ENCODE measurements at regions not wholly inside any gene's neighbourhood (a gene's known extent, or its start where the extent isn't known, plus 50 kb on each side); places are given as distances from the start of the nearest gene placed in this dataset.
"Not testable (repeated sequence)": the region's sequence is repeated elsewhere in the genome, so short reads cannot be mapped to it uniquely, and the experiment has no call there.

GRCh38 chr10:61040399-61041016 lies 96.5 kb upstream of the RHOBTB1 start:
- no peak overlapping the region for H3K27ac ChIP-seq (ENCODE audit: low read depth, low read length)
- no peaks in the 10 kb centered on the region for H3K4me1 ChIP-seq (ENCODE audit: insufficient read depth, low read length)

GRCh38 chr10:61039868-61040267 lies 95.9 kb upstream of the RHOBTB1 start:
- Histone ChIP-seq H3K4me1 (ENCODE audit: insufficient read depth, low read length) (no peaks in the 10 kb centered on the region), H3K4me3 (ENCODE audit: insufficient read depth, low read length) (no peak overlapping the region), H3K79me2 (ENCODE audit: insufficient read depth, low read length) (no peaks in the 10 kb centered on the region), H3K4me2 (ENCODE audit: insufficient read depth, low read length) (no peak overlapping the region), H3K27me3 (ENCODE audit: insufficient read depth, low read length) (no peaks in the 10 kb centered on the region), H4K20me1 (ENCODE audit: insufficient read depth, low read length) (no peaks in the 10 kb centered on the region), H3K27ac (ENCODE audit: low read depth, low read length) (no peak overlapping the region), H2AFZ (ENCODE audit: low read length) (no peak overlapping the region), H3K36me3 (ENCODE audit: insufficient read depth, low read length) (no peaks in the 10 kb centered on the region), H3K9me3 (ENCODE audit: low read depth, low read length) (no peaks in the 10 kb centered on the region)
- TF ChIP-seq CTCF (IDR thresholded peaks at IDR 0.05; ENCODE audit: extremely low read depth, low read depth, low read length) = no peak
- DNase-seq (ENCODE audit: insufficient read length, low spot score, missing footprints) = no peak

More at GRCh38 chr10:61040399-61041016, 96.5 kb upstream of the RHOBTB1 start:
- H3K4me3 ChIP-seq (ENCODE audit: insufficient read depth, low read length) = no peak overlapping the region
- H3K79me2 ChIP-seq (ENCODE audit: insufficient read depth, low read length) = no peaks in the 10 kb centered on the region
- DNase-seq (ENCODE audit: insufficient read length, low spot score, missing footprints) = no peak
- H3K27me3 ChIP-seq (ENCODE audit: insufficient read depth, low read length) = no peaks in the 10 kb centered on the region
- no peak overlapping the region for H2AFZ ChIP-seq (ENCODE audit: low read length)
- no peaks in the 10 kb centered on the region for H3K9me3 ChIP-seq (ENCODE audit: low read depth, low read length)
- H3K36me3 ChIP-seq (ENCODE audit: insufficient read depth, low read length) = no peaks in the 10 kb centered on the region
- H4K20me1 ChIP-seq (ENCODE audit: insufficient read depth, low read length) = no peaks in the 10 kb centered on the region
- no peak for TF ChIP-seq CTCF (IDR thresholded peaks at IDR 0.05; ENCODE audit: extremely low read depth, low read depth, low read length)
- no peak overlapping the region for H3K4me2 ChIP-seq (ENCODE audit: insufficient read depth, low read length)

GRCh38 chr10:61037261-61037830 lies 93.4 kb upstream of the RHOBTB1 start:
- H3K27ac ChIP-seq (ENCODE audit: low read depth, low read length); H2AFZ ChIP-seq (ENCODE audit: low read length); DNase-seq (ENCODE audit: insufficient read length, low spot score, missing footprints); H3K79me2 ChIP-seq (ENCODE audit: insufficient read depth, low read length); H3K4me3 ChIP-seq (ENCODE audit: insufficient read depth, low read length); H3K27me3 ChIP-seq (ENCODE audit: insufficient read depth, low read length); H3K4me2 ChIP-seq (ENCODE audit: insufficient read depth, low read length); H4K20me1 ChIP-seq (ENCODE audit: insufficient read depth, low read length); H3K9me3 ChIP-seq (ENCODE audit: low read depth, low read length); H3K4me1 ChIP-seq (ENCODE audit: insufficient read depth, low read length); H3K36me3 ChIP-seq (ENCODE audit: insufficient read depth, low read length): not testable (repeated sequence)

GRCh38 chr10:61036148-61036547 lies 92.2 kb upstream of the RHOBTB1 start:
- H3K36me3 ChIP-seq (ENCODE audit: insufficient read depth, low read length); H4K20me1 ChIP-seq (ENCODE audit: insufficient read depth, low read length); H3K4me2 ChIP-seq (ENCODE audit: insufficient read depth, low read length); H2AFZ ChIP-seq (ENCODE audit: low read length); H3K4me3 ChIP-seq (ENCODE audit: insufficient read depth, low read length); H3K9me3 ChIP-seq (ENCODE audit: low read depth, low read length); DNase-seq (ENCODE audit: insufficient read length, low spot score, missing footprints); H3K79me2 ChIP-seq (ENCODE audit: insufficient read depth, low read length); H3K4me1 ChIP-seq (ENCODE audit: insufficient read depth, low read length); H3K27ac ChIP-seq (ENCODE audit: low read depth, low read length); H3K27me3 ChIP-seq (ENCODE audit: insufficient read depth, low read length): not testable (repeated sequence)

- Histone ChIP-seq H3K79me2 (ENCODE audit: insufficient read depth, low read length) (no peaks in the 10 kb centered on the region), H3K36me3 (ENCODE audit: insufficient read depth, low read length) (no peaks in the 10 kb centered on the region), H4K20me1 (ENCODE audit: insufficient read depth, low read length) (no peaks in the 10 kb centered on the region), H3K27me3 (ENCODE audit: insufficient read depth, low read length) (no peaks in the 10 kb centered on the region), H3K27ac (ENCODE audit: low read depth, low read length) (no peak overlapping the region), H3K4me2 (ENCODE audit: insufficient read depth, low read length) (no peak overlapping the region), H3K4me1 (ENCODE audit: insufficient read depth, low read length) (peaks cover 6% of the 10 kb centered on the region), H3K4me3 (ENCODE audit: insufficient read depth, low read length) (no peak overlapping the region), H2AFZ (ENCODE audit: low read length) (no peak overlapping the region), H3K9me3 (ENCODE audit: low read depth, low read length) (no peaks in the 10 kb centered on the region)
- no peak for TF ChIP-seq CTCF (IDR thresholded peaks at IDR 0.05; ENCODE audit: extremely low read depth, low read depth, low read length)
- DNase-seq (ENCODE audit: insufficient read length, low spot score, missing footprints) = no peak
Measured at GRCh38 chr10:61031341-61031740, 87.4 kb upstream of the RHOBTB1 start.

Measured in osteoblast (primary cell).